ENCODE measurements at regions not wholly inside any gene's neighbourhood (a gene's known extent, or its start where the extent isn't known, plus 50 kb on each side); places are given as distances from the start of the nearest gene placed in this dataset.

DNA sequence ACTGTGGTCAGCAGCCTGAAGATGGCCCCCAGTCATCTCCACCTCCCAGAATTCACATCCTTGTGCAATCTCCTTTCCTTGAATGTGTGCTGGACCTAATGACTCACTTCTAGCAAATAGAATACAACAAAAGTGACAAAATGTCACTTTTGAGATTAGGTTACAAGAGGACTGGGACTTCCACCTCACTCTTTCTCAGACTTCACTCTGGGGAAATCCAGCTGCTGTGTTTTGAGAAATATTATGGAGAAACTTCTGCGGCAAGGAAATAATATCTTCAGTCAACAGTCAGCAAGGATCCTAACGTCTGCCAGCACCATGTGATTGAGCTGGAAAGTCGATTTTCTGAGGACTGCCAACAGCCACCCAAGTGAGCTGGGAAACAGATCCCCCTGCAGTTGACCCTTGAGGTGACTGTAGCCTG is 70.5 kb upstream of the GADD45A start:
- no peak for DNase-seq (ENCODE audit: low read depth)

DNA sequence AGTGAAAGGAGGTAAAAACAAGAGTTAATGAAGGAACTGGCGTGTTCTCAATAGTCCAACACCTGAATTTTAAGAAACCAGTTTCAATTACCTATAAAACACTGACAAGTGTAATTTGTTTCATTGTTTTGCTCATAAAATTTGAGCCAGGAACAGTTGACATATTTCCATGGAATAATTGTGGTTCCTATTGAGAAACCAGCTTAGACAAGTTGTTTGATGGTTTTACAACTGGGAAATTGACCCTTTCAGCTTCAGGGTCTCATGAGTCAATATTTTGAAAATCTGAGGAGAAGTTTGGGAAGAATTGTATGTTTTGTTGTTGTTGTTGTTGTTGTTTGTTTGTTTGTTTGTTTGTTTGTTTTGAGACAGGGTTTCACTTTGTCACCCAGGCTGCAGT is 69.1 kb upstream of the GADD45A start:
- no peak for DNase-seq (ENCODE audit: low read depth)

DNA sequence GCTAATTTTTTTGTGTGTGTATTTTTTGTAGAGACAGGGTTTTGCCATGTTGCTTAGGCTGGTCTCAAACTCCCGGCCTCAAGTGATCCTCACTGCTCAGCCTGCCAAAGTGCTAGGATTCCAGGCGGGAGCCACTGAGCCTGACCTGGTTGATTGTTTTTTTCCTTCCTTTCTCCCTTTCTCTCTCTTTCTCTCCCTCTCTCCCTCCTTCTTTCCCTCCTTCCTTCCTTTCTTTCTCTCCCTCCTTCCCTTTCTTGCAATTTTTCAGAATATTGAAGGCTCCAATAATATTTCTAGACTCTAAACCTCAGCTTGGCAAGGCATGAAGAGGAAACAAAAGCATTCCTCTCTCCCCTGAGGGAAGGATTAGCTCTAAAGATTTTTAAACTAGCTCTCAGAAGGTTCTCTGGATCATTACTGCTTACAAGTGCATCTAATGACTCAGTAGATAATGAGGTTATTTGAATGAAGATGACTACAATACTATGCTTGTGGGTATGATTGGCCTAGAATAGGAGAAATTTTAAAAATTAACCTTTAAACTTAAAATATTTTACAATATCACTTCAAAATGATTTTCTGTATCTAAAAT is 68.5 kb upstream of the GADD45A start:
- no peak for DNase-seq (ENCODE audit: low read depth)

DNA sequence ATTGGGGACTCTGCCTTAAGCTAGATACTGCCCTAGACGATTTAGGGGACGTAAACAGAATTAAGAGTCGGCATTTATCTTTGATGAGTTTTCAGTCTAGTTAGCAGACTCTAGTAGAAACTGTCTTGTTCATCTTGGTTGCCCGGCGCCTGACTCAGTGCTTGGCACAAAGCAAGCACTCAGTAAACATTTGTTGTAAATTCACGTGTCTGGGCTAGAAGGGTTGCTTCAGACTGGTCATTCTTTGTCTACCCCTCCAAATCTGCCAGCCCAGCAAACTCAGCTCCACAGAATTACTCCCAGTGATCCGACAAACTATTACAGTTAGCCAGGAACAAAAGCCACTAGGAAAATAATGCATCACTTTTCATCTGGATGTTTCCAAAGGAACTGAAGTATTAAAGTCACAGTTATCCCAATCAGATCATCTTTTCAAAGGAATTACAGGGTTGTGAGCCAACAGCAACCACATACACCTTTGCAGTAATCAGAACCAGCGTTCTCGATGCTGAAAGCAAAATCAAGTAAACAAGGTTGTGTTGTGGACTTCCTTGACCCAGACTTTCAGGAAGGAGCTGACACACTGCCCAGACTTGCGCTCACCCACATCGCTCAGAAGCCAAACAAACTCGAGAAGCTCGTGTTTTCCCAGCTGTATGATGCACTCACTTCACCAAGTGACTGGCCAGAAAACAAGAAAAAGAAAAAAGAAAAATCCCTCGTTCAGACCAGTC is 66.5 kb upstream of the GADD45A start:
- DNase-seq (ENCODE audit: low read depth): peak; percentile 25

DNA sequence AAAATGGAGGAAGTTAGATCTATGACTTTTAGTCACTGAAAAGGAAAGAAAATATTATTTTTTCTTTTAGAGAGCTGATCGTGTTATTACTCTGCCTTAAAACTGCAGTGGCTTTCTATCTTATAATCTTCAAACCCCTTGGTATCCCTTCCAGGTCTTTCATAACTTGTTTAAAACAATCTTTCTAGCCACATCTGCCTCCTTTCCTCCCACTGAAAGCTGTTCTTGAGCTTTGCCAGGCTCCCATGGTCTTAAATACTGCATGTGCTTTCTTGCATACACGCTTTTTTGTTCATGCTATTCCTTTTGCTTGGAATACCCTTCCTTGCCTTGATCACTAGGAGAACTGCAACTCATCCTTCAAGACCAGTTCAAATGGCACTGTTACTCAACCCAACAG is 65.9 kb upstream of the GADD45A start:
- DNase-seq (ENCODE audit: low read depth): no peak

GRCh38 chr1:67623906-67624305 is 61.1 kb upstream of the GADD45A start:
- DNase-seq (ENCODE audit: low read depth): no peak

- no peak for DNase-seq (ENCODE audit: low read depth)
Observed at GRCh38 chr1:67624680-67625079, 60.3 kb upstream of the GADD45A start.

- no peak for DNase-seq (ENCODE audit: low read depth)
Observed at GRCh38 chr1:67626090-67626860, 58.7 kb upstream of the GADD45A start.

DNA sequence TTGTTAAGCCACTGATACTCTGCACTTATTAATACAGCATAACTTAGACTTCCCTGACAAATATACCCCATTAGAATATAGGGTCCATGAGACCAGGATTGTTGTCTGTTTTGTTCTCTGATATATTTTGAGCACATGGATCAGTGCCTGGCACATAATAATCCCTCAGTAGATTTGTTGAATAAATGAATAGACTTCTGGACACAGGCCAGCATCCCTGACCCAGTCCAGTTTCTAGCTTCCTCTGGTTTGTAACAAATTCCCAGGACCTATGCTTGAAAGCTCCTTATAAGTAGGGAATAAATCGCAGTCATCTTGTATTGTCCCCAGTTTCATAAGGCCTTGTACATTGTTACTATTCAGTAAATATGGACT is 58.2 kb upstream of the GADD45A start:
- DNase-seq (ENCODE audit: low read depth): no peak

- DNase-seq (ENCODE audit: low read depth): no peak
Observed at GRCh38 chr1:67627336-67627735, 57.7 kb upstream of the GADD45A start.

GRCh38 chr1:67627906-67628305 is 57.1 kb upstream of the GADD45A start:
- no peak for DNase-seq (ENCODE audit: low read depth)

GRCh38 chr1:67629370-67630075 is 55.5 kb upstream of the GADD45A start:
- DNase-seq (ENCODE audit: low read depth): no peak

- DNase-seq (ENCODE audit: low read depth): no peak
Observed at GRCh38 chr1:67630438-67631045, 54.5 kb upstream of the GADD45A start.

DNA sequence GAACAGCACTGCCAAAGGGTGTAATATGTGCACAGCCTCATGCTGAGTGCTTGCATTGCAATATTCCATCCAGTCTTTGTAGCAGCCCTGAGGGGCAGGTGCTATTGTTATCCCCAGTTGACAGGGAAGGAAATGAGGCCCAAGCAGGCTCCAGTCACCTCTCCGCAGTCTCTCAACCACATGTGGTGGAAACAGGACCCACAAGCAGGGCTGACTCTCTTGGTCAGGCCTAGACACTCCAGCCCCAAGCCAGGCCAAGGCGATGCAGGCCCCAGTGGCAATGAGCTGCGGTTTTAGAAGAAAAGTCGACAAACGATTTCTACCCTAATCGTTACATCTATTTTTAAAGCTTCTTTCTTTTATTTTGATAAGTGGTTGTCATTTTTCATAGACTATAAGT is 52.6 kb upstream of the GADD45A start:
- no peak for DNase-seq (ENCODE audit: low read depth)

GRCh38 chr1:67632811-67633655 is 52.0 kb upstream of the GADD45A start:
- no peak for DNase-seq (ENCODE audit: low read depth)

DNA sequence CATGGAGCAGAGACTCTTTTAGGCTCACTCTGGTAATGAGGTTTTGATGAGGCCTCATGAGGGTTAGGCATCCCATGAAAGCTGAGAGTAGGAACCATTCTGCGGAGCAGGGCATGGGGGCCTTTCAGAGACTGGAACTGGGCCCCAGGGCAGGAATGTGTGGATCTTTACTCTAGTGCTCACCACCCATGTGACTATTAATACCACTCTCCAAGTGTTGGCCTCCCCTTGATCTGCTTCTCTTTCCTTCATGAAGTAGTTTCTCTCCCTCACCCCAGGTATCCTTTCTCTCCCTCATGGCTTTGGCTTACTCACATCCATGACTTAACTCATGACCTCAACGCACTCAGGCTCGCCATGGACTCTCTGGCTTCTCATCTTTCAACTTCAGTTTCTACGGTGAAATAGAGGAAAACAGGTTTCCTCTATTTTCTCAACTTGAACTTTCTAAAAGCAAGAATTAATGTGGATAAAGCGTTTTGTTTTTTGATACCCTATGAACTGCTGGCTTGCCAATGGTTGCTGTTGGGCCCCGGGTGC is 50.5 kb upstream of the GADD45A start:
- no peak for DNase-seq (ENCODE audit: low read depth)

DNA sequence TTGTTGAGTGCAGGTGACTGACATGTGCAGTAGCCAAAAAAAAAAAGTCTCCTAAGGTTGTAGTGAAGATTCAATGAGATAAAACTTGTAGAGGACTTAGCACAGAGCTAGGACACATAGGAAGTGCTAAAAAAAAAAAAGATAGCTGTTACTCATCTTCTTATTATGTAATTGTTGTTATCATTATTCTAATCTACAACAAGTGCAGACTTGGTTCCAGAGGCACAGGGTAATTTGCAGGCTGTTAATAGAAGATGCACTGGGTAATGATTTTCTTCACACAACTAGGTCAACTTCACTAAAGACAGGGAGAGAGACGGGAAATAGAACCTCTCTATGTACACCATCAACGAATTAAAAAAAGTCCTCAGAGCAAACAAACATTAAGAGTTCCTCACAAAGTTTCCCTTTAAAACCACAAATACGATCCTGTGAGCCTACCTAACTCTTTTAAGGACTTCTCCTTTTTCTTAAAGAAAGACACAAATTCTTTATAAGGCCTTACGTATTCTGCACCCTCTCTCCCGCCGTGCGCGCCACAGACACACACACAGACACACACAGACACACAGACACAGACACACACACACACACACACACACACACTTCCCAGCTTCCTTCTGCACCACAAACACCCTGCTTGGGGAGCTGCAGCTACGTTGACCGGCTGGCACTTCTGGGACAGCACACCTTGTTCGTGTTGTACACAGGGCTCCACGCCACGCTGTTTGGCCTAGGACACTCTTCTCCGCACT is 49.8 kb upstream of the GADD45A start:
- DNase-seq (ENCODE audit: low read depth): no peak

All from forelimb muscle (tissue), 1 donor.